H9 (cell line): ENCODE measurements at regions not wholly inside any gene's neighbourhood (a gene's known extent, or its start where the extent isn't known, plus 50 kb on each side); places are given as distances from the start of the nearest gene placed in this dataset.

Source experiments
- DNase-seq: peaks from one replicate; pipeline ENCODE4 v3.0.0-alpha.2; 2017
- H2AFZ ChIP-seq: one replicate; pipeline ENCODE4 v1.6.1; 2013; ENCODE audit warnings: mild to moderate bottlenecking, low read length, control low read depth, moderate library complexity
- H2AK5ac ChIP-seq: 2 replicates; pipeline ENCODE4 v1.6.1; 2013; ENCODE audit warnings: low read length, control low read depth, mixed read lengths; ENCODE audit not compliant: insufficient read length
- H2BK120ac ChIP-seq: one replicate; pipeline ENCODE4 v1.6.1; 2013; ENCODE audit warnings: low read depth, mild to moderate bottlenecking, low read length, control low read depth, inconsistent platforms; ENCODE audit not compliant: poor library complexity, severe bottlenecking
- H2BK12ac ChIP-seq: 2 replicates; pipeline ENCODE4 v1.6.1; 2013; ENCODE audit warnings: low read length, control low read depth, mixed read lengths, low read depth; ENCODE audit not compliant: insufficient read length
- H2BK15ac ChIP-seq: 2 replicates; pipeline ENCODE4 v1.6.1; 2013; ENCODE audit warnings: low read depth, low read length, control low read depth
- H2BK20ac ChIP-seq: one replicate; pipeline ENCODE4 v1.6.1; 2013; ENCODE audit warnings: low read depth, mild to moderate bottlenecking, low read length, control low read depth, inconsistent platforms; ENCODE audit not compliant: poor library complexity, severe bottlenecking
- H2BK5ac ChIP-seq: 2 replicates; pipeline ENCODE4 v1.6.1; 2013; ENCODE audit warnings: low read length, control low read depth, mixed read lengths; ENCODE audit not compliant: insufficient read length
- H3K14ac ChIP-seq: 2 replicates; pipeline ENCODE4 v1.6.1; 2013; ENCODE audit warnings: low read length, control low read depth; ENCODE audit not compliant: insufficient read depth
- H3K18ac ChIP-seq: 2 replicates; pipeline ENCODE4 v1.6.1; 2013; ENCODE audit warnings: low read depth, mild to moderate bottlenecking, mixed read lengths, low read length, control low read depth; ENCODE audit not compliant: insufficient read length
- H3K23ac ChIP-seq: 2 replicates; pipeline ENCODE4 v1.6.1; 2013; ENCODE audit warnings: low read length, control low read depth, mixed read lengths, low read depth; ENCODE audit not compliant: insufficient read length
- H3K23me2 ChIP-seq: 2 replicates; pipeline ENCODE4 v1.6.1; 2013; ENCODE audit warnings: low read depth, mild to moderate bottlenecking, mixed read lengths, low read length, control low read depth; ENCODE audit not compliant: insufficient read length, poor library complexity, severe bottlenecking
- H3K27ac ChIP-seq: 2 replicates; pipeline ENCODE4 v1.5.1; 2013; ENCODE audit warnings: low read length, control low read depth, mixed read lengths, low read depth; ENCODE audit not compliant: insufficient read length
- H3K27me3 ChIP-seq: 2 replicates; pipeline ENCODE4 v1.6.1; 2013; ENCODE audit warnings: low read length, control low read depth, inconsistent platforms; ENCODE audit not compliant: insufficient read depth
- H3K4ac ChIP-seq: 2 replicates; pipeline ENCODE4 v1.6.1; 2013; ENCODE audit warnings: low read depth, mild to moderate bottlenecking, control low read depth, inconsistent platforms, low read length, moderate library complexity
- H3K4me1 ChIP-seq: 2 replicates; pipeline ENCODE4 v1.6.1; 2013; ENCODE audit warnings: low read length, control low read depth, inconsistent platforms; ENCODE audit not compliant: insufficient read depth
- H3K4me2 ChIP-seq: 2 replicates; pipeline ENCODE4 v1.6.1; 2013; ENCODE audit warnings: low read length, control low read depth, mixed read lengths; ENCODE audit not compliant: insufficient read length, insufficient read depth
- H3K56ac ChIP-seq: 2 replicates; pipeline ENCODE4 v1.6.1; 2013; ENCODE audit warnings: low read depth, mild to moderate bottlenecking, mixed read lengths, low read length, control low read depth; ENCODE audit not compliant: insufficient read length
- H3K79me1 ChIP-seq: 2 replicates; pipeline ENCODE4 v1.6.1; 2013; ENCODE audit warnings: low read depth, mild to moderate bottlenecking, moderate library complexity, low read length, control low read depth, inconsistent platforms; ENCODE audit not compliant: insufficient read depth, poor library complexity, severe bottlenecking
- H3K79me2 ChIP-seq: 2 replicates; pipeline ENCODE4 v1.6.1; 2013; ENCODE audit warnings: low read length, control low read depth, inconsistent platforms; ENCODE audit not compliant: insufficient read depth
- H3K9ac ChIP-seq: 2 replicates; pipeline ENCODE4 v1.6.1; 2013; ENCODE audit warnings: low read length, control low read depth, mixed read lengths; ENCODE audit not compliant: insufficient read length; ENCODE audit errors: extremely low read depth
- H3K9me3 ChIP-seq: one replicate; pipeline ENCODE4 v1.6.1; 2013; ENCODE audit warnings: low read depth, low read length, inconsistent platforms; ENCODE audit not compliant: control insufficient read depth
- H3T11ph ChIP-seq: one replicate; pipeline ENCODE4 v1.6.1; 2013; ENCODE audit warnings: mild to moderate bottlenecking, low read length, control low read depth, inconsistent platforms
- H4K20me1 ChIP-seq: one replicate; pipeline ENCODE4 v1.6.1; 2013; ENCODE audit not compliant: control insufficient read depth, insufficient read length, insufficient read depth
- H4K5ac ChIP-seq: 2 replicates; pipeline ENCODE4 v1.6.1; 2013; ENCODE audit warnings: low read depth, mild to moderate bottlenecking, mixed read lengths, low read length, control low read depth; ENCODE audit not compliant: insufficient read length
- H4K8ac ChIP-seq: replicated peaks from 2 replicates; pipeline ENCODE4 v1.6.1; 2013; ENCODE audit warnings: low read length, control low read depth, mixed read lengths, low read depth; ENCODE audit not compliant: insufficient read length
- H4K91ac ChIP-seq: 2 replicates; pipeline ENCODE4 v1.6.1; 2013; ENCODE audit warnings: low read depth, mild to moderate bottlenecking, moderate library complexity, mixed read lengths, low read length, control low read depth; ENCODE audit not compliant: insufficient read length
- H3K27ac Mint-ChIP-seq, 3 experiments: 2 replicates in 2 of 3; 3 replicates in 1 of 3; pipeline ENCODE4 v1.8.0; 2020 to 2021; ENCODE audit warnings: mixed read lengths in 3 of 3, mild to moderate bottlenecking in 1 of 3, moderate library complexity in 1 of 3
- H3K27me3 Mint-ChIP-seq: 2 replicates; pipeline ENCODE4 v1.8.0; 2021; ENCODE audit warnings: low read depth, mild to moderate bottlenecking, moderate library complexity, mixed read lengths
- H3K36me3 Mint-ChIP-seq, 3 experiments: 2 replicates in 2 of 3; 3 replicates in 1 of 3; pipeline ENCODE4 v1.8.0; 2020 to 2021; ENCODE audit warnings: low read depth in 3 of 3, mixed read lengths in 3 of 3; ENCODE audit not compliant: insufficient read depth in 1 of 3
- H3K4me1 Mint-ChIP-seq, 2 experiments: 2 replicates each; pipeline ENCODE4 v1.8.0; 2020; ENCODE audit warnings: mixed read lengths in 2 of 2
- H3K4me3 Mint-ChIP-seq, 2 experiments: 2 replicates in 1 of 2; 3 replicates in 1 of 2; pipeline ENCODE4 v1.8.0; 2020 to 2021; ENCODE audit warnings: mild to moderate bottlenecking in 2 of 2, mixed read lengths in 2 of 2, moderate library complexity in 1 of 2
- H3K9me3 Mint-ChIP-seq, 2 experiments: 2 replicates in 1 of 2; 3 replicates in 1 of 2; pipeline ENCODE4 v1.8.0; 2020; ENCODE audit warnings: mild to moderate bottlenecking in 2 of 2, mixed read lengths in 2 of 2, moderate library complexity in 1 of 2
- WGBS: extraction: QIAGEN DNeasy Blood & Tissue Kit; methylation state at CpG from one replicate; pipeline ENCODE4 v1.1.7; 2013; ENCODE audit warnings: missing lambda C conversion rate, low lambda C conversion rate, mixed read lengths; ENCODE audit not compliant: insufficient read length; ENCODE audit errors: extremely low coverage; 5-methylcytosine and 5-hydroxymethylcytosine counted together
- TF ChIP-seq, protein P1 (sequence below): fragments of 200-600 bp; sonication (generic); conservative IDR thresholded peaks from 3 replicates; pipeline ENCODE4 v1.8.0; 2021; ENCODE audit warnings: antibody characterized with exemption, mild to moderate bottlenecking

- no CpG with 5 or more reads among the region's 11 CpGs for WGBS
- TF ChIP-seq, protein P1, sequence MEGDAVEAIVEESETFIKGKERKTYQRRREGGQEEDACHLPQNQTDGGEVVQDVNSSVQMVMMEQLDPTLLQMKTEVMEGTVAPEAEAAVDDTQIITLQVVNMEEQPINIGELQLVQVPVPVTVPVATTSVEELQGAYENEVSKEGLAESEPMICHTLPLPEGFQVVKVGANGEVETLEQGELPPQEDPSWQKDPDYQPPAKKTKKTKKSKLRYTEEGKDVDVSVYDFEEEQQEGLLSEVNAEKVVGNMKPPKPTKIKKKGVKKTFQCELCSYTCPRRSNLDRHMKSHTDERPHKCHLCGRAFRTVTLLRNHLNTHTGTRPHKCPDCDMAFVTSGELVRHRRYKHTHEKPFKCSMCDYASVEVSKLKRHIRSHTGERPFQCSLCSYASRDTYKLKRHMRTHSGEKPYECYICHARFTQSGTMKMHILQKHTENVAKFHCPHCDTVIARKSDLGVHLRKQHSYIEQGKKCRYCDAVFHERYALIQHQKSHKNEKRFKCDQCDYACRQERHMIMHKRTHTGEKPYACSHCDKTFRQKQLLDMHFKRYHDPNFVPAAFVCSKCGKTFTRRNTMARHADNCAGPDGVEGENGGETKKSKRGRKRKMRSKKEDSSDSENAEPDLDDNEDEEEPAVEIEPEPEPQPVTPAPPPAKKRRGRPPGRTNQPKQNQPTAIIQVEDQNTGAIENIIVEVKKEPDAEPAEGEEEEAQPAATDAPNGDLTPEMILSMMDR = peak; percentile 55
- DNase-seq = no peak
Observed at GRCh38 chr12:112564160-112564784, 145.5 kb downstream of the PTPN11 start.

More at GRCh38 chr12:112564160-112564784, 145.5 kb downstream of the PTPN11 start:
- Mint-ChIP-seq H3K27ac (no peak overlapping the region), H3K9me3 (no peaks in the 10 kb centered on the region), H3K4me1 (peaks cover 0 to 3% of the 10 kb centered on the region in 2 experiments; a peak in 1 of 4 replicates), H3K4me3 (no peak overlapping the region), H3K27me3 (peaks cover 28% of the 10 kb centered on the region), H3K36me3 (no peaks in the 10 kb centered on the region)
- H3K79me2 ChIP-seq = no peaks in the 10 kb centered on the region
- no peak overlapping the region for H3K56ac ChIP-seq
- H4K5ac ChIP-seq = no peak overlapping the region
- H4K8ac ChIP-seq = no peak overlapping the region
- H3K4ac ChIP-seq = no peak overlapping the region
- H3K79me1 ChIP-seq = no peaks in the 10 kb centered on the region
- no peaks in the 10 kb centered on the region for H3K27me3 ChIP-seq
- H4K20me1 ChIP-seq = no peaks in the 10 kb centered on the region
- H3K14ac ChIP-seq = peak overlapping the region; percentile 36; the same call in 1 of the 2 replicates
- H2BK15ac ChIP-seq = no peak overlapping the region
- H2BK5ac ChIP-seq = no peak overlapping the region
- no peaks in the 10 kb centered on the region for H3K23me2 ChIP-seq
- H2AFZ ChIP-seq = no peak overlapping the region
- no peak overlapping the region for H3K27ac ChIP-seq
- no peak overlapping the region for H2BK120ac ChIP-seq
- H3K4me2 ChIP-seq = no peak overlapping the region
- no peak overlapping the region for H2BK20ac ChIP-seq
- no peak overlapping the region for H4K91ac ChIP-seq
- no peaks in the 10 kb centered on the region for H3K9me3 ChIP-seq
- H3K23ac ChIP-seq = no peak overlapping the region
- H3K18ac ChIP-seq = no peak overlapping the region
- H3T11ph ChIP-seq = no peak overlapping the region
- H3K4me1 ChIP-seq = no peaks in the 10 kb centered on the region
- H2AK5ac ChIP-seq = no peak overlapping the region
- H3K9ac ChIP-seq = no peak overlapping the region
- H2BK12ac ChIP-seq = no peak overlapping the region
